HG03342 (cell line): ENCODE measurements at regions not wholly inside any gene's neighbourhood (a gene's known extent, or its start where the extent isn't known, plus 50 kb on each side); places are given as distances from the start of the nearest gene placed in this dataset.

Experiments used
- ATAC-seq: cut with Tn5 transposase; IDR thresholded peaks from one replicate; pipeline ENCODE4 v1.9.1; 2021; ENCODE audit warnings: mild to moderate bottlenecking, moderate library complexity; ENCODE audit not compliant: unreplicated experiment

DNA sequence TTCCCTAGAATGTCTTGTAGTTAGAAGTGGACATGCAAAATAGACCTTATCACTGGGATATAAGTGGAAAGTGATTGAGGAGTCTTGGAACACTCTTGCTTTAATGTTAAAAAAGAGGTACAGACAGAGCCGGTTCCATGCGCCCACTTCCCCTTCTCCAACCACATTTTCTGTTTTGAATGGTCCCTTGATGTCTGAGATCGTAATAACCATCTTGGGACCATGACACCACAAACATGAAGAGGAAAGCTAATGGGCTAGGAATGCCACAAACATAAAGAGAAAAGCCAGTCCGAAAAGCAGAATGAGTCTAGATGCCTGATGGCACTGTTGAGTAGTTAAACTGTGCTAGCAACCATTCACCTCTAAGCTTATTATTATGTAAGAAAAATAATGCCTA, 54.8 kb upstream of the SPON1 start:
- ATAC-seq, result no peak

DNA sequence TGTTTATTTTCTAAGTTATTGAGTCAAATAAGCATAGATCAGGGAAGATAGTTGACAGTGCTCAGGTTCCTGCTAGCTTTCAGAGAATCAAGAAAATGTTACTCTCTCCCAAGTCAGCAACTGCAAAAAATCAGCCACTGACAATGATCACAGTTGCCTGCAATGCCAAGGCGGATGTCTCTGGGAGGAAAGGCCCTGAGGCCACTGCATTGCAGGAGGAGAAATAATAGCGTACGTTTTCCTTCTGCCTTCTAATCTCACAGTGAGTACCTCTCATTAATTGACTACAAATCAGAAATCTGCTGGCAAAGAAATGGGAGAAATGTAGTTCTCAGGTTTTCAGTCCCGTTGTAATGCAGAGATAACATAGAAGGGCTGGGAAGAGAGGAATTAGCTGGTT, 54.0 kb upstream of the SPON1 start:
- no peak for ATAC-seq
